ENCODE measurements at regions not wholly inside any gene's neighbourhood (a gene's known extent, or its start where the extent isn't known, plus 50 kb on each side); places are given as distances from the start of the nearest gene placed in this dataset.

- Mint-ChIP-seq H3K36me3 (no peaks in the 10 kb centered on the region), H3K9me3 (peaks cover 0 to 6% (median 0%) of the 10 kb centered on the region in 7 donors), H3K4me1 (no peaks in the 10 kb centered on the region), H3K27ac (no peak overlapping the region), H3K27me3 (no peaks in the 10 kb centered on the region), H3K4me3 (no peak overlapping the region)
- Histone ChIP-seq H3K36me3 (ENCODE audit: control insufficient read depth, insufficient read depth, low read length) (no peaks in the 10 kb centered on the region), H3K4me1 (ENCODE audit: control insufficient read depth, insufficient read depth, low read length, poor library complexity, severe bottlenecking) (no peaks in the 10 kb centered on the region), H3K9me3 (ENCODE audit: control insufficient read depth in 2 of 2, low read length in 2 of 2) (no peaks in the 10 kb centered on the region), H3K27ac (ENCODE audit: insufficient read depth, low read length, poor library complexity, severe bottlenecking) (no peak overlapping the region), H3K27me3 (ENCODE audit: control insufficient read depth, insufficient read depth, low read length) (no peaks in the 10 kb centered on the region), H3K4me3 (ENCODE audit: low read depth, low read length) (no peak overlapping the region)
- DNase-seq: no peak
- no peak for ATAC-seq (ENCODE audit: low read depth in 2 of 2)
These were observed 149.6 kb upstream of the CTSO start for GRCh38 chr4:156103311-156103710.

GRCh38 chr4:156102411-156102810 lies 148.7 kb upstream of the CTSO start:
- H3K4me3 Mint-ChIP-seq: no peak overlapping the region
- H3K27ac ChIP-seq (ENCODE audit: insufficient read depth, low read length, poor library complexity, severe bottlenecking): no peak overlapping the region
- no peaks in the 10 kb centered on the region for H3K9me3 ChIP-seq (ENCODE audit: control insufficient read depth in 2 of 2, low read length in 2 of 2)
- H3K27me3 ChIP-seq (ENCODE audit: control insufficient read depth, insufficient read depth, low read length): no peaks in the 10 kb centered on the region
- H3K36me3 ChIP-seq (ENCODE audit: control insufficient read depth, insufficient read depth, low read length): no peaks in the 10 kb centered on the region
- no peaks in the 10 kb centered on the region for H3K27me3 Mint-ChIP-seq
- H3K4me1 Mint-ChIP-seq: no peaks in the 10 kb centered on the region
- peaks cover 0 to 3% (median 0%) of the 10 kb centered on the region in 7 donors for H3K9me3 Mint-ChIP-seq
- H3K27ac Mint-ChIP-seq: no peak overlapping the region
- no peak overlapping the region for H3K4me3 ChIP-seq (ENCODE audit: low read depth, low read length)
- H3K4me1 ChIP-seq (ENCODE audit: control insufficient read depth, insufficient read depth, low read length, poor library complexity, severe bottlenecking): no peaks in the 10 kb centered on the region
- ATAC-seq (ENCODE audit: low read depth in 2 of 2): no peak
- H3K36me3 Mint-ChIP-seq: no peaks in the 10 kb centered on the region
- DNase-seq: no peak

- ATAC-seq (ENCODE audit: low read depth in 2 of 2) (no peak), DNase-seq (no peak)
- Histone ChIP-seq H3K4me3 (ENCODE audit: low read depth, low read length) (no peak overlapping the region), H3K36me3 (ENCODE audit: control insufficient read depth, insufficient read depth, low read length) (no peaks in the 10 kb centered on the region), H3K4me1 (ENCODE audit: control insufficient read depth, insufficient read depth, low read length, poor library complexity, severe bottlenecking) (no peaks in the 10 kb centered on the region), H3K27ac (ENCODE audit: insufficient read depth, low read length, poor library complexity, severe bottlenecking) (no peak overlapping the region), H3K27me3 (ENCODE audit: control insufficient read depth, insufficient read depth, low read length) (no peaks in the 10 kb centered on the region), H3K9me3 (ENCODE audit: control insufficient read depth in 2 of 2, low read length in 2 of 2) (no peaks in the 10 kb centered on the region)
- no peaks in the 10 kb centered on the region for H3K27me3 Mint-ChIP-seq
- H3K36me3 Mint-ChIP-seq: no peaks in the 10 kb centered on the region
- H3K9me3 Mint-ChIP-seq: peaks cover 0 to 1% (median 0%) of the 10 kb centered on the region in 7 donors
- no peak overlapping the region for H3K27ac Mint-ChIP-seq
- H3K4me1 Mint-ChIP-seq: no peaks in the 10 kb centered on the region
- H3K4me3 Mint-ChIP-seq: no peak overlapping the region
These were observed 147.9 kb upstream of the CTSO start for GRCh38 chr4:156101571-156101970.

GRCh38 chr4:156100651-156101050 lies 147.0 kb upstream of the CTSO start:
- H3K4me3 Mint-ChIP-seq: no peak overlapping the region
- no peaks in the 10 kb centered on the region for H3K36me3 ChIP-seq (ENCODE audit: control insufficient read depth, insufficient read depth, low read length)
- H3K36me3 Mint-ChIP-seq: no peaks in the 10 kb centered on the region
- no peaks in the 10 kb centered on the region for H3K27me3 ChIP-seq (ENCODE audit: control insufficient read depth, insufficient read depth, low read length)
- no peaks in the 10 kb centered on the region for H3K4me1 Mint-ChIP-seq
- no peaks in the 10 kb centered on the region for H3K9me3 ChIP-seq (ENCODE audit: control insufficient read depth in 2 of 2, low read length in 2 of 2)
- no peaks in the 10 kb centered on the region for H3K27me3 Mint-ChIP-seq
- DNase-seq (no peak), ATAC-seq (ENCODE audit: low read depth in 2 of 2) (no peak)
- H3K27ac Mint-ChIP-seq: no peak overlapping the region
- no peak overlapping the region for H3K4me3 ChIP-seq (ENCODE audit: low read depth, low read length)
- no peaks in the 10 kb centered on the region for H3K4me1 ChIP-seq (ENCODE audit: control insufficient read depth, insufficient read depth, low read length, poor library complexity, severe bottlenecking)
- H3K9me3 Mint-ChIP-seq: peaks cover 0 to 1% (median 0%) of the 10 kb centered on the region in 7 donors
- no peak overlapping the region for H3K27ac ChIP-seq (ENCODE audit: insufficient read depth, low read length, poor library complexity, severe bottlenecking)

GRCh38 chr4:156098805-156099204 lies 145.1 kb upstream of the CTSO start:
- Mint-ChIP-seq H3K4me1 (no peaks in the 10 kb centered on the region), H3K4me3 (no peak overlapping the region), H3K27me3 (no peaks in the 10 kb centered on the region), H3K27ac (no peak overlapping the region), H3K9me3 (peaks cover 0 to 1% (median 0%) of the 10 kb centered on the region in 7 donors), H3K36me3 (no peaks in the 10 kb centered on the region)
- no peak overlapping the region for H3K27ac ChIP-seq (ENCODE audit: insufficient read depth, low read length, poor library complexity, severe bottlenecking)
- no peaks in the 10 kb centered on the region for H3K4me1 ChIP-seq (ENCODE audit: control insufficient read depth, insufficient read depth, low read length, poor library complexity, severe bottlenecking)
- no peaks in the 10 kb centered on the region for H3K36me3 ChIP-seq (ENCODE audit: control insufficient read depth, insufficient read depth, low read length)
- H3K9me3 ChIP-seq (ENCODE audit: control insufficient read depth in 2 of 2, low read length in 2 of 2): no peaks in the 10 kb centered on the region
- no peak overlapping the region for H3K4me3 ChIP-seq (ENCODE audit: low read depth, low read length)
- no peak for DNase-seq
- ATAC-seq (ENCODE audit: low read depth in 2 of 2): no peak
- H3K27me3 ChIP-seq (ENCODE audit: control insufficient read depth, insufficient read depth, low read length): no peaks in the 10 kb centered on the region

- Histone ChIP-seq H3K9me3 (ENCODE audit: control insufficient read depth in 2 of 2, low read length in 2 of 2) (no peaks in the 10 kb centered on the region), H3K27me3 (ENCODE audit: control insufficient read depth, insufficient read depth, low read length) (no peaks in the 10 kb centered on the region), H3K27ac (ENCODE audit: insufficient read depth, low read length, poor library complexity, severe bottlenecking) (no peak overlapping the region), H3K4me3 (ENCODE audit: low read depth, low read length) (no peak overlapping the region), H3K4me1 (ENCODE audit: control insufficient read depth, insufficient read depth, low read length, poor library complexity, severe bottlenecking) (no peaks in the 10 kb centered on the region), H3K36me3 (ENCODE audit: control insufficient read depth, insufficient read depth, low read length) (no peaks in the 10 kb centered on the region)
- Mint-ChIP-seq H3K27me3 (peaks cover 4% of the 10 kb centered on the region), H3K36me3 (no peaks in the 10 kb centered on the region), H3K27ac (no peak overlapping the region), H3K4me1 (no peaks in the 10 kb centered on the region), H3K4me3 (no peak overlapping the region), H3K9me3 (peaks cover 0 to 8% (median 2%) of the 10 kb centered on the region in 7 donors)
- no peak for DNase-seq
- no peak for ATAC-seq (ENCODE audit: low read depth in 2 of 2)
These were observed 131.4 kb upstream of the CTSO start for GRCh38 chr4:156085100-156085499.

DNA sequence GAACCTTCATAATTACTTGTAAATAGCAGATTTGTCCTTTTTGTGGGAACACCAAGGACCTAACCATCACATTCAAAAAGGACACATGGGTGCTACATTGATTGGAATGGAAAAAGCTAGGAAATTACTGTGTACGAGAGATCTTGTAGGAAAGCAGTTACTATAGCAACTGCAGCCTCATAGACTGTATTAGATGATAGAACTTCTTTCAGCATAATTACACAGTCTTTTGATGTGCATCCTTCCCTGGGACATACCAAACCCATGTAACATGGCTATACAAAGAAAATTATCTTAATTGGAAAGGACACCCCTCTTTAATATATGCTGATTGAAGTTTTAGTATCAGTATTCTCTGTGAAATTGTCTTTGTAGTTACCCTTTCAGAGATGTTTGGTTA lies 130.7 kb upstream of the CTSO start:
- Histone ChIP-seq H3K27me3 (ENCODE audit: control insufficient read depth, insufficient read depth, low read length) (no peaks in the 10 kb centered on the region), H3K9me3 (ENCODE audit: control insufficient read depth in 2 of 2, low read length in 2 of 2) (no peaks in the 10 kb centered on the region), H3K4me3 (ENCODE audit: low read depth, low read length) (no peak overlapping the region), H3K4me1 (ENCODE audit: control insufficient read depth, insufficient read depth, low read length, poor library complexity, severe bottlenecking) (no peaks in the 10 kb centered on the region), H3K36me3 (ENCODE audit: control insufficient read depth, insufficient read depth, low read length) (no peaks in the 10 kb centered on the region), H3K27ac (ENCODE audit: insufficient read depth, low read length, poor library complexity, severe bottlenecking) (no peak overlapping the region)
- H3K27me3 Mint-ChIP-seq: peaks cover 4% of the 10 kb centered on the region
- H3K36me3 Mint-ChIP-seq: no peaks in the 10 kb centered on the region
- no peak overlapping the region for H3K4me3 Mint-ChIP-seq
- H3K4me1 Mint-ChIP-seq: no peaks in the 10 kb centered on the region
- H3K9me3 Mint-ChIP-seq: peaks cover 0 to 8% (median 2%) of the 10 kb centered on the region in 7 donors
- no peak overlapping the region for H3K27ac Mint-ChIP-seq
- ATAC-seq (ENCODE audit: low read depth in 2 of 2) (no peak), DNase-seq (no peak)

GRCh38 chr4:156073976-156074375 lies 120.3 kb upstream of the CTSO start:
- Mint-ChIP-seq H3K27me3 (no peaks in the 10 kb centered on the region), H3K9me3 (peaks cover 0 to 6% (median 2%) of the 10 kb centered on the region in 7 donors), H3K27ac (no peak overlapping the region), H3K4me3 (no peak overlapping the region), H3K4me1 (no peaks in the 10 kb centered on the region), H3K36me3 (no peaks in the 10 kb centered on the region)
- ATAC-seq (ENCODE audit: low read depth in 2 of 2) (no peak), DNase-seq (no peak)
- Histone ChIP-seq H3K4me3 (ENCODE audit: low read depth, low read length) (no peak overlapping the region), H3K36me3 (ENCODE audit: control insufficient read depth, insufficient read depth, low read length) (no peaks in the 10 kb centered on the region), H3K9me3 (ENCODE audit: control insufficient read depth in 2 of 2, low read length in 2 of 2) (no peaks in the 10 kb centered on the region), H3K4me1 (ENCODE audit: control insufficient read depth, insufficient read depth, low read length, poor library complexity, severe bottlenecking) (no peaks in the 10 kb centered on the region), H3K27ac (ENCODE audit: insufficient read depth, low read length, poor library complexity, severe bottlenecking) (no peak overlapping the region), H3K27me3 (ENCODE audit: control insufficient read depth, insufficient read depth, low read length) (no peaks in the 10 kb centered on the region)

Measured in CD4-positive, CD25-positive, alpha-beta regulatory T cell (primary cell).